ENCODE measurements at regions not wholly inside any gene's neighbourhood (a gene's known extent, or its start where the extent isn't known, plus 50 kb on each side); places are given as distances from the start of the nearest gene placed in this dataset.

- TF ChIP-seq CTCF (IDR thresholded peaks at IDR 0.05; ENCODE audit: poor library complexity) (no peak), EZH2phosphoT487 (IDR thresholded peaks at IDR 0.05; ENCODE audit: low read depth, severe bottlenecking, unreplicated experiment) (no peak), EZH2 (IDR thresholded peaks at IDR 0.05; ENCODE audit: borderline replicate concordance) (no peak)
These were observed 575.4 kb upstream of the ALCAM start for GRCh38 chr3:104791331-104791730.
